ENCODE measurements at regions not wholly inside any gene's neighbourhood (a gene's known extent, or its start where the extent isn't known, plus 50 kb on each side); places are given as distances from the start of the nearest gene placed in this dataset.

DNA sequence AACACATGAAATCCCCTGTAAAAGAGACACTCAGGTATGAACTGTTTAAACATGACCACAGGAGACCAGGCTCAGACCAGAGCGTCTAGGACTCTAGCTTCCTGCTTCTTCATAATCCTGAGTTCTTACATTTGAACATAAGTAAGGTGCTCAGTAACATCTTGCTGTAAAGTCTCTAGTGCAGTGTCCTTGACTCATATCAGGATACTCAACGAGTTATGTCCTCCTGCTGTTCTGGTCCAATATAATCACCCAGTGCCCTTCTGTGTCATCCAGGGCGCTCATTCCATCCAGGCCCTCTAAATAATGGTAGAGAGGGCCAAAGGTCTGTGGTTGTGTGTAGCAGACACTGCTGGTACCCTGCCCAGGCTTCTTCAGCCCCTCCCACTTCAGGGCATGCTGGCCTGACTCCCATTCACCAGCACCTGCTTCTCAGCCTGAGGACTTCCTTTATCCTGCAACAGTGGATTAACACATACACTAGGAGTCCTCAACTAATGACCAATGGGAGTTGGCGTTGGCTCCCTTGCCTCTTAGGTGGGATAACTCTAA lies 66.8 kb upstream of the MOCS1 start:
- no peaks in the 10 kb centered on the region for H3K9me3 ChIP-seq (ENCODE audit: insufficient read depth, low read depth)
- H3K27me3 ChIP-seq (ENCODE audit: insufficient read depth, low read depth), result no peaks in the 10 kb centered on the region
- no peak overlapping the region for H2AFZ ChIP-seq
- ChIA-PET CTCF (no interaction called here), POLR2A (ENCODE audit: unreplicated experiment) (interaction anchor here (0.6 kb wide), 1 partner anchor 302 kb away, joined by 5 read pairs; no protein-coding TSS in a partner anchor)
- intact Hi-C loops (cut with micrococcal nuclease; ENCODE audit: unreplicated experiment), result no loop called here
- no peaks in the 10 kb centered on the region; the same call in 1 of the 2 replicates for H4K20me1 ChIP-seq (ENCODE audit: insufficient read depth)
- BruUV-seq (replicated peaks), result no TSS peak
- no peaks in the 10 kb centered on the region for H3K36me3 ChIP-seq (ENCODE audit: low read depth)
- no peak overlapping the region for H3K27ac ChIP-seq
- H3K79me2 ChIP-seq (ENCODE audit: low read depth), result no peaks in the 10 kb centered on the region
- no peaks in the 10 kb centered on the region for H3K4me1 ChIP-seq (replicated peaks; ENCODE audit: insufficient read depth)
- H3K4me2 ChIP-seq, result no peak overlapping the region
- no peaks in the 10 kb centered on the region for H3F3A ChIP-seq (ENCODE audit: insufficient read depth, low read depth)
- no peak for DNase-seq
- no peak overlapping the region for H3K4me3 ChIP-seq
- H3K9me2 ChIP-seq (ENCODE audit: insufficient read depth), result no peaks in the 10 kb centered on the region
- TF ChIP-seq EZH2 (IDR thresholded peaks at IDR 0.05; ENCODE audit: low read depth) (no peak), CTCF (conservative IDR thresholded peaks at IDR 0.05) (no peak)

DNA sequence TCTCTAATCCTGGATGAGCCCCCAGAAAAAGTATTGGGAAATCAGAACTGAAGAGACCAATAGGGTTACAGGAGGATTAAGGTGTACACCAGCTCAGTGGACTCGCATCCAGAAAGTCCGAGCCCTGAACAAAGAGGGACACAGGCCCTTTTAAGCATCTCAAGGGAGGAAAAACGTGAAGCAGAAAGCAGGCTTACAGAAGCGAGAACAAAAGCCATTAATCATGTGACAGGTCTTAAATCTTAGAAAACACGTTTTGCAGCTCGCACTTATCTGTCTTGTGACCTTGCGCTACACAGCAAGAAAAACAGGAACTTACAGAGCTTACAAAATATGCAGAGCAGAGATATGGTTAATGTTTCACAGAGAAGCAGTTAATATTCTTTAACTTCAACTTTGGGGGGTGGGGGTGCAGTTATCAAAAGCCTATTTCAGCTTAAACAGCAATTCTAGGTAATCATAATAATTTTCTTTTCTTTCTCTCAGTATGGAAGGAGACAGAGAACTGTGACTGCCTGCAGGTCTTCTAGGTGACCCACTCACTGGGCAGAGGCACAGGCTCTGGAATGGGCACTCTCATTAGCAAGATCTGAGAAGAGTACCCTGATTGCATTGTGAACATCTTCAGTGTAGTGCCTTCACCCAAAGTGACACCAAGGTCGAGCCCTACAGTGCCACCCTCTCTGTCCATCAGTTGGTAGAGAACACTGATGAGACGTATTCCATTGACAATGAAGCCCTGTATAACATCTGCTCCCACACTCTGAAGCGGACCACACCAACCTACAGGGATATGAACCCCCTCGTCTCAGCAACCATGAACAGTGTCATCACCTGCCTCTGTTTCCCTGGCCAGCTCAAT lies 65.0 kb upstream of the MOCS1 start:
- Histone ChIP-seq H3K4me1 (replicated peaks; ENCODE audit: insufficient read depth) (no peaks in the 10 kb centered on the region), H3K4me2 (no peak overlapping the region), H3K36me3 (ENCODE audit: low read depth) (no peaks in the 10 kb centered on the region), H3F3A (ENCODE audit: insufficient read depth, low read depth) (no peaks in the 10 kb centered on the region), H4K20me1 (ENCODE audit: insufficient read depth) (no peaks in the 10 kb centered on the region), H3K27ac (no peak overlapping the region), H3K9me2 (ENCODE audit: insufficient read depth) (no peaks in the 10 kb centered on the region), H3K79me2 (ENCODE audit: low read depth) (no peaks in the 10 kb centered on the region), H3K27me3 (ENCODE audit: insufficient read depth, low read depth) (no peaks in the 10 kb centered on the region), H2AFZ (no peak overlapping the region), H3K9me3 (ENCODE audit: insufficient read depth, low read depth) (no peaks in the 10 kb centered on the region), H3K4me3 (no peak overlapping the region)
- DNase-seq, result no peak
- BruUV-seq (replicated peaks), result no TSS peak
- TF ChIP-seq EZH2 (IDR thresholded peaks at IDR 0.05; ENCODE audit: low read depth) (no peak), CTCF (conservative IDR thresholded peaks at IDR 0.05) (no peak)
- POLR2A ChIA-PET (ENCODE audit: unreplicated experiment), result no interaction called here
- CTCF ChIA-PET, result no interaction called here
- intact Hi-C loops (cut with micrococcal nuclease; ENCODE audit: unreplicated experiment), result no loop called here

- Histone ChIP-seq H4K20me1 (ENCODE audit: insufficient read depth) (no peaks in the 10 kb centered on the region), H3K4me3 (no peak overlapping the region), H3K36me3 (ENCODE audit: low read depth) (no peaks in the 10 kb centered on the region), H2AFZ (no peak overlapping the region), H3K27me3 (ENCODE audit: insufficient read depth, low read depth) (no peaks in the 10 kb centered on the region), H3F3A (ENCODE audit: insufficient read depth, low read depth) (no peaks in the 10 kb centered on the region), H3K9me2 (ENCODE audit: insufficient read depth) (no peaks in the 10 kb centered on the region), H3K79me2 (ENCODE audit: low read depth) (no peaks in the 10 kb centered on the region), H3K4me2 (no peak overlapping the region), H3K9me3 (ENCODE audit: insufficient read depth, low read depth) (no peaks in the 10 kb centered on the region), H3K27ac (no peak overlapping the region), H3K4me1 (replicated peaks; ENCODE audit: insufficient read depth) (no peaks in the 10 kb centered on the region)
- POLR2A ChIA-PET (ENCODE audit: unreplicated experiment), result no interaction called here
- no peak for DNase-seq
- TF ChIP-seq CTCF (conservative IDR thresholded peaks at IDR 0.05), result no peak
- TF ChIP-seq EZH2 (IDR thresholded peaks at IDR 0.05; ENCODE audit: low read depth), result no peak
- intact Hi-C loops (cut with micrococcal nuclease; ENCODE audit: unreplicated experiment), result no loop called here
- CTCF ChIA-PET, result no interaction called here
- BruUV-seq (replicated peaks), result no TSS peak
Observed at GRCh38 chr6:39998126-39998525, 63.9 kb upstream of the MOCS1 start.
